PC-3 (cell line): ENCODE measurements at regions not wholly inside any gene's neighbourhood (a gene's known extent, or its start where the extent isn't known, plus 50 kb on each side); places are given as distances from the start of the nearest gene placed in this dataset.

Source experiments
- ATAC-seq: fragments of 200-7000 bp; cut with Tn5 transposase; 2 replicates; pipeline ENCODE4 v1.9.1; 2020; ENCODE audit warnings: mild to moderate bottlenecking, moderate library complexity
- BruUV-seq: library from RNA; stranded (reverse); fragments of 400-500 nt; replicated peaks from 2 replicates; lab custom pipeline; 2021; lab: Mats Ljungman, UMichigan
- CTCF ChIA-PET: fragments of 300-600 bp; sonication (Branson Sonifier 250); formaldehyde crosslinking; loops from one replicate; lab custom pipeline; 2022; ENCODE audit warnings: antibody characterized with exemption; lab: Charles Lee
- POLR2A ChIA-PET: fragments of 300-600 bp; sonication (Branson Sonifier 250); formaldehyde crosslinking; loops from one replicate; lab custom pipeline; 2022; ENCODE audit warnings: antibody characterized with exemption; ENCODE audit not compliant: unreplicated experiment; lab: Charles Lee
- DNase-seq: peaks from one replicate; pipeline ENCODE4 v3.0.0-alpha.2; 2015
- H2AFZ ChIP-seq: fragments of 300-600 bp; sonication (generic); 2 replicates; pipeline ENCODE4 v1.6.0; 2016; ENCODE audit warnings: antibody characterized with exemption, low read length
- H3F3A ChIP-seq: fragments of 300-600 bp; sonication (generic); one replicate; pipeline ENCODE4 v1.6.0; 2017; ENCODE audit warnings: antibody characterized with exemption, low read length, control low read depth, mild to moderate bottlenecking; ENCODE audit not compliant: unreplicated experiment
- H3K27ac ChIP-seq: fragments of 300-600 bp; sonication (generic); 2 replicates; pipeline ENCODE4 v1.5.1; 2016; ENCODE audit warnings: mild to moderate bottlenecking, low read length
- H3K27me3 ChIP-seq: fragments of 300-600 bp; sonication (generic); 2 replicates; pipeline ENCODE4 v1.6.1; 2016; ENCODE audit warnings: low read length, mixed read lengths
- H3K36me3 ChIP-seq: fragments of 300-600 bp; sonication (generic); 2 replicates; pipeline ENCODE4 v1.6.1; 2016; ENCODE audit warnings: low read depth, mixed run types, low read length, mixed read lengths
- H3K4me1 ChIP-seq: fragments of 300-600 bp; sonication (generic); 2 replicates; pipeline ENCODE4 v1.5.1; 2016; ENCODE audit warnings: low read length; ENCODE audit not compliant: insufficient read depth
- H3K4me2 ChIP-seq: fragments of 300-600 bp; sonication (generic); 2 replicates; pipeline ENCODE4 v1.6.0; 2016; ENCODE audit warnings: low read length
- H3K4me3 ChIP-seq: fragments of 300-600 bp; sonication (generic); 2 replicates; pipeline ENCODE4 v1.5.1; 2016; ENCODE audit warnings: mild to moderate bottlenecking, low read length, mixed read lengths
- H3K79me2 ChIP-seq: fragments of 300-600 bp; sonication (generic); 2 replicates; pipeline ENCODE4 v1.6.1; 2017; ENCODE audit warnings: low read length, mixed read lengths
- H3K9ac ChIP-seq: fragments of 300-600 bp; sonication (generic); 2 replicates; pipeline ENCODE4 v1.6.0; 2016; ENCODE audit warnings: mild to moderate bottlenecking, low read length
- H3K9me2 ChIP-seq: fragments of 300-600 bp; sonication (generic); replicated peaks from 2 replicates; pipeline ENCODE4 v1.6.1; 2016; ENCODE audit warnings: mixed run types, low read length, mixed read lengths
- H3K9me3 ChIP-seq: fragments of 300-600 bp; sonication (generic); 2 replicates; pipeline ENCODE4 v1.6.1; 2016; ENCODE audit warnings: low read length, mixed read lengths
- H4K20me1 ChIP-seq: fragments of 300-600 bp; sonication (generic); 2 replicates; pipeline ENCODE4 v1.6.1; 2016; ENCODE audit warnings: low read length, mixed read lengths
- CTCF ChIP-seq: fragments of 300-600 bp; sonication (generic); conservative IDR thresholded peaks from 2 replicates; pipeline ENCODE4 v1.5.1; 2017; ENCODE audit warnings: antibody characterized with exemption, low read depth, mild to moderate bottlenecking, low read length
- EZH2 ChIP-seq: fragments of 300-600 bp; sonication (generic); IDR thresholded peaks from one replicate; pipeline ENCODE4 v1.6.1; 2017; ENCODE audit warnings: antibody characterized with exemption, mild to moderate bottlenecking, low read length; ENCODE audit not compliant: unreplicated experiment
- EZH2phosphoT487 ChIP-seq: fragments of 300-600 bp; sonication (generic); IDR thresholded peaks from 2 replicates; pipeline ENCODE4 v1.6.1; 2018; ENCODE audit warnings: mild to moderate bottlenecking, antibody characterized with exemption, low read length, borderline replicate concordance
- intact Hi-C: fragments of 100-400 bp; cut with micrococcal nuclease; formaldehyde crosslinking; loops from 2 replicates; pipeline ENCODE4 v1.9.0; 2023

DNA sequence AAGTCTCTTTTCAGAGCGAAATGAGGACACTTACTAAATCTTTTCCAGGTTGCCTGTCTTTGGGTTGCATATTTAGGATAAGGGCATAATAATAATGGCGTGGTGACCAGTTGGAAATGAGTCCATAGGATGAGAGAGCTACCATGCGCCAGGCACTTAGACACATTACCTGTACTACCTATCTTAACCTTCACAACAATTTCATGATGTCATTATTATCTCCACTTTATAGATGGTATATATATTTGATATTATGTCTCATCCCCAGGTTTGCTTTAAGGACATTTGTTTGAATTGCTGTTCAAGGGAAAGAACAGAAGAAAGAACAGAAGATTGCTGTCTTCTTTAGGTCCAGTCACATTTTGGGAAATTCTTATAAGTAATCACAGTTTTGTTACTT is 182.0 kb upstream of the STARD13 start:
- H3K36me3 ChIP-seq: no peaks in the 10 kb centered on the region
- TF ChIP-seq EZH2 (no peak), EZH2phosphoT487 (no peak), CTCF (no peak)
- no peaks in the 10 kb centered on the region for H3K27me3 ChIP-seq
- no peak overlapping the region for H3K27ac ChIP-seq
- no peak overlapping the region for H2AFZ ChIP-seq
- no peak overlapping the region for H3K9ac ChIP-seq
- intact Hi-C loops: no loop called here
- H3K9me3 ChIP-seq: no peaks in the 10 kb centered on the region
- no peaks in the 10 kb centered on the region for H3K79me2 ChIP-seq
- POLR2A ChIA-PET: no interaction called here
- no peaks in the 10 kb centered on the region for H3F3A ChIP-seq
- no TSS peak for BruUV-seq
- H3K4me1 ChIP-seq: peaks cover 6% of the 10 kb centered on the region; the same call in 1 of the 2 replicates
- no peak overlapping the region for H3K4me3 ChIP-seq
- H4K20me1 ChIP-seq: no peaks in the 10 kb centered on the region
- CTCF ChIA-PET: no interaction called here
- no peak overlapping the region for H3K4me2 ChIP-seq
- ATAC-seq (no peak), DNase-seq (no peak)
- H3K9me2 ChIP-seq: no peaks in the 10 kb centered on the region

GRCh38 chr13:33471204-33471603 is 185.6 kb upstream of the STARD13 start:
- H3K9me3 ChIP-seq: no peaks in the 10 kb centered on the region; the same call in 1 of the 2 replicates
- H3K36me3 ChIP-seq: no peaks in the 10 kb centered on the region
- POLR2A ChIA-PET: no interaction called here
- no peaks in the 10 kb centered on the region for H3K79me2 ChIP-seq
- BruUV-seq: no TSS peak
- DNase-seq (peak; percentile 36), ATAC-seq (peak; percentile 46)
- H3K4me1 ChIP-seq: peaks cover 6% of the 10 kb centered on the region; the same call in 1 of the 2 replicates
- TF ChIP-seq CTCF (no peak), EZH2 (no peak), EZH2phosphoT487 (no peak)
- H3F3A ChIP-seq: no peaks in the 10 kb centered on the region
- H3K9me2 ChIP-seq: no peaks in the 10 kb centered on the region
- intact Hi-C loops: no loop called here
- H3K9ac ChIP-seq: no peak overlapping the region
- no peaks in the 10 kb centered on the region for H3K27me3 ChIP-seq
- H3K4me2 ChIP-seq: peak overlapping the region; percentile 15; the same call in 1 of the 2 replicates
- no peak overlapping the region for H3K27ac ChIP-seq
- CTCF ChIA-PET: interaction anchor here (0.6 kb wide), 1 partner anchor 326 kb away, joined by 5 read pairs; no protein-coding TSS in a partner anchor
- H2AFZ ChIP-seq: no peak overlapping the region
- H4K20me1 ChIP-seq: no peaks in the 10 kb centered on the region
- no peak overlapping the region for H3K4me3 ChIP-seq

DNA sequence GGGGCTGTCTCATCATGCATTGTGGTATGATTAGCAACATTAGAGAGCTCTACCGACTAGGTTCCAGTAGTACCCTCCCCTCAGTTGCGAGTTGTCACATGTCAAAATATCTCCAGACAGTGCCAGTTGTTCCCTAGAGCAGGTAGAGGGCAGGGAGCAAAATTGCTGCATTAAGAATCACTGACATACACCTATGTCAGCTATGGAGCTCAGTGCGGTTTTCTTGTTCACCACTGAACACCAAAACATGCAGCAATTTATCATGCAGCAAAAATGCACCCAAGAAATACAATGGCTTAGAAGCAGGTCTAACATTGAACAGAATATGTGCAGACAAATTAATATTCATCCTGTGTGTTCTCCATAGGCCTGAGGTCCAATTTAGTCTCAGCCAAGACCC is 186.9 kb upstream of the STARD13 start:
- POLR2A ChIA-PET: no interaction called here
- DNase-seq: no peak

More for the DNA sequence above, 186.9 kb upstream of the STARD13 start:
- no peak overlapping the region for H3K9ac ChIP-seq
- H3K79me2 ChIP-seq: no peaks in the 10 kb centered on the region
- no TSS peak for BruUV-seq
- ATAC-seq: no peak
- H4K20me1 ChIP-seq: no peaks in the 10 kb centered on the region
- no peak overlapping the region for H2AFZ ChIP-seq
- CTCF ChIA-PET: no interaction called here
- no peak overlapping the region for H3K4me3 ChIP-seq
- no peaks in the 10 kb centered on the region for H3K27me3 ChIP-seq
- H3K27ac ChIP-seq: no peak overlapping the region
- no peaks in the 10 kb centered on the region for H3K9me2 ChIP-seq
- H3K4me2 ChIP-seq: no peak overlapping the region
- peaks cover 6% of the 10 kb centered on the region; the same call in 1 of the 2 replicates for H3K4me1 ChIP-seq
- peaks cover 5% of the 10 kb centered on the region; the same call in 1 of the 2 replicates for H3K36me3 ChIP-seq
- intact Hi-C loops: no loop called here
- no peak for TF ChIP-seq EZH2phosphoT487
- no peak for TF ChIP-seq CTCF
- TF ChIP-seq EZH2: no peak
- no peaks in the 10 kb centered on the region for H3F3A ChIP-seq
- peaks cover 2% of the 10 kb centered on the region; the same call in 1 of the 2 replicates for H3K9me3 ChIP-seq
